HCT116 (cell line): ENCODE measurements at regions not wholly inside any gene's neighbourhood (a gene's known extent, or its start where the extent isn't known, plus 50 kb on each side); places are given as distances from the start of the nearest gene placed in this dataset.

ENCODE experiments used
- ATAC-seq: fragments of 200-7000 bp; cut with Tn5 transposase; 2 replicates; pipeline ENCODE4 v1.9.1; 2020; ENCODE audit warnings: mild to moderate bottlenecking, moderate library complexity
- BruUV-seq: library from RNA; stranded (reverse); fragments of 400-500 nt; replicated peaks from 2 replicates; lab custom pipeline; 2021; lab: Mats Ljungman, UMichigan
- CTCF ChIA-PET: fragments of 300-600 bp; sonication (Branson Sonifier 250); formaldehyde crosslinking; loops from one replicate; lab custom pipeline; 2021; ENCODE audit warnings: antibody characterized with exemption; lab: Charles Lee
- POLR2A ChIA-PET: fragments of 300-600, 350-600 bp; sonication (Branson Sonifier 250); formaldehyde crosslinking; loops from one replicate; lab custom pipeline; 2021; ENCODE audit warnings: antibody characterized with exemption; lab: Charles Lee
- RAD21 ChIA-PET, 2 experiments: fragments of 300-600 bp; sonication (Branson Sonifier 250); formaldehyde crosslinking; loops; one replicate each; lab custom pipeline; 2023; ENCODE audit warnings: low total read pairs in 2 of 2; ENCODE audit not compliant: uncharacterized antibody in 2 of 2, unreplicated experiment in 2 of 2, low non-redundant PET in 1 of 2; lab: Charles Lee
- DNase-seq: peaks from one replicate; pipeline ENCODE4 v3.0.0-alpha.2; 2010; ENCODE audit warnings: low read depth, low spot score
- H2AFZ ChIP-seq: fragments of 200-600 bp; shearing (Covaris generic), sonication (generic); 2 replicates; pipeline ENCODE4 v1.6.1; 2017; ENCODE audit warnings: low read depth, mixed run types, mixed read lengths, antibody characterized with exemption, low read length; ENCODE audit not compliant: poor library complexity, severe bottlenecking
- H3K27ac ChIP-seq: 2 replicates; pipeline ENCODE4 v1.5.1; 2012; ENCODE audit warnings: low read depth, low read length
- H3K27me3 ChIP-seq: fragments of 200-600 bp; sonication (generic); 2 replicates; pipeline ENCODE4 v1.6.1; 2016; ENCODE audit warnings: mixed run types, low read length, mixed read lengths; ENCODE audit not compliant: insufficient read depth
- H3K36me3 ChIP-seq, 2 experiments: fragments of 200-500 bp in 1 of 2; fragments of 200-600 bp in 1 of 2; sonication (Bioruptor generic) in 1 of 2; sonication (generic) in 1 of 2; 2 replicates each; pipeline versions ENCODE4 v1.5.1 to v1.6.1; 2014 to 2016; ENCODE audit warnings: low read length in 2 of 2, inconsistent platforms in 1 of 2, mixed read lengths in 1 of 2, mixed run types in 1 of 2; ENCODE audit not compliant: insufficient read depth in 2 of 2, control insufficient read depth in 1 of 2
- H3K4me1 ChIP-seq, 2 experiments: fragments of 200-600 bp in 1 of 2; sonication (generic) in 1 of 2; 2 replicates each; pipeline versions ENCODE4 v1.5.1 to v1.6.1; 2012 to 2017; ENCODE audit warnings: low read length in 2 of 2, inconsistent platforms in 1 of 2, mild to moderate bottlenecking in 1 of 2, mixed read lengths in 1 of 2, mixed run types in 1 of 2, moderate library complexity in 1 of 2; ENCODE audit not compliant: insufficient read depth in 2 of 2, control insufficient read depth in 1 of 2
- H3K4me2 ChIP-seq: fragments of 200-600 bp; sonication (generic); 2 replicates; pipeline ENCODE4 v1.6.1; 2017; ENCODE audit warnings: mixed run types, low read length, mixed read lengths
- H3K4me3 ChIP-seq, 2 experiments: fragments of 200-600 bp in 1 of 2; sonication (generic) in 1 of 2; replicated peaks in 1 of 2; 2 replicates each; pipeline ENCODE4 v1.5.1; 2011 to 2016; ENCODE audit warnings: low read length in 2 of 2, control low read depth in 1 of 2, low read depth in 1 of 2, mild to moderate bottlenecking in 1 of 2, mixed read lengths in 1 of 2, mixed run types in 1 of 2
- H3K79me2 ChIP-seq: fragments of 200-600 bp; sonication (generic); 2 replicates; pipeline ENCODE4 v1.6.1; 2017; ENCODE audit warnings: mild to moderate bottlenecking, mixed run types, low read length, moderate library complexity, mixed read lengths; ENCODE audit not compliant: insufficient read depth
- H3K9ac ChIP-seq: fragments of 200-600 bp; sonication (generic); 2 replicates; pipeline ENCODE4 v1.6.1; 2016; ENCODE audit warnings: low read length, mixed read lengths
- H3K9me2 ChIP-seq: fragments of 200-600 bp; sonication (generic), shearing (Covaris generic); 2 replicates; pipeline ENCODE4 v1.6.1; 2017; ENCODE audit warnings: mixed run types, mild to moderate bottlenecking, moderate library complexity; ENCODE audit not compliant: insufficient read depth
- H3K9me3 ChIP-seq, 2 experiments: fragments of 200-500 bp in 1 of 2; fragments of 200-600 bp in 1 of 2; sonication (Bioruptor generic) in 1 of 2; sonication (generic) in 1 of 2; 2 replicates each; pipeline ENCODE4 v1.6.1; 2014 to 2017; ENCODE audit warnings: low read length in 2 of 2, mixed read lengths in 2 of 2, inconsistent platforms in 1 of 2, low read depth in 1 of 2, mild to moderate bottlenecking in 1 of 2, mixed run types in 1 of 2, moderate library complexity in 1 of 2; ENCODE audit not compliant: control insufficient read depth in 1 of 2, insufficient read depth in 1 of 2
- H4K20me1 ChIP-seq: fragments of 200-600 bp; sonication (generic), shearing (Covaris generic); 2 replicates; pipeline ENCODE4 v1.6.1; 2017; ENCODE audit warnings: mixed run types, mild to moderate bottlenecking, moderate library complexity; ENCODE audit not compliant: insufficient read depth
- EGR1 ChIP-seq: IDR thresholded peaks from 2 replicates; pipeline ENCODE4 v1.6.1; 2012; ENCODE audit warnings: low read depth
- ELF1 ChIP-seq: IDR thresholded peaks from 2 replicates; pipeline ENCODE4 v1.6.1; 2012; ENCODE audit warnings: low read depth, borderline replicate concordance
- EZH2 ChIP-seq: fragments of 200-600 bp; sonication (generic); IDR thresholded peaks from 2 replicates; pipeline ENCODE4 v1.6.1; 2017; ENCODE audit warnings: antibody characterized with exemption, mixed run types
- EZH2phosphoT487 ChIP-seq: fragments of 200-600 bp; IDR thresholded peaks from 2 replicates; pipeline ENCODE4 v1.6.1; 2018; ENCODE audit warnings: antibody characterized with exemption, borderline replicate concordance
- FOSL1 ChIP-seq: IDR thresholded peaks from 2 replicates; pipeline ENCODE4 v1.6.1; 2012; ENCODE audit warnings: low read depth
- JUND ChIP-seq: IDR thresholded peaks from 2 replicates; pipeline ENCODE4 v1.6.1; 2012
- MAX ChIP-seq: IDR thresholded peaks from 2 replicates; pipeline ENCODE4 v1.6.1; 2012
- POLR2A ChIP-seq: IDR thresholded peaks from 2 replicates; pipeline ENCODE4 v1.7.0; 2011; ENCODE audit warnings: borderline replicate concordance; ENCODE audit not compliant: insufficient read depth, insufficient read length; ENCODE audit errors: extremely low read depth
- POLR2AphosphoS5 ChIP-seq: IDR thresholded peaks from 2 replicates; pipeline ENCODE4 v1.6.1; 2011; ENCODE audit warnings: mild to moderate bottlenecking, low read depth, low read length, moderate library complexity
- RAD21 ChIP-seq: IDR thresholded peaks from 2 replicates; pipeline ENCODE4 v1.6.1; 2012; ENCODE audit warnings: low read depth, mild to moderate bottlenecking
- SIN3A ChIP-seq: IDR thresholded peaks from 2 replicates; pipeline ENCODE4 v1.6.1; 2012; ENCODE audit warnings: low read depth
- SP1 ChIP-seq: IDR thresholded peaks from 2 replicates; pipeline ENCODE4 v1.6.1; 2012; ENCODE audit warnings: low read depth
- SRF ChIP-seq: IDR thresholded peaks from 2 replicates; pipeline ENCODE4 v1.6.1; 2012; ENCODE audit warnings: low read depth
- TCF7L2 ChIP-seq: IDR thresholded peaks from 2 replicates; pipeline ENCODE4 v1.7.0; 2011; ENCODE audit warnings: borderline replicate concordance, inconsistent platforms; ENCODE audit not compliant: insufficient read depth, insufficient read length; ENCODE audit errors: extremely low read depth
- YY1 ChIP-seq: IDR thresholded peaks from 2 replicates; pipeline ENCODE4 v1.6.1; 2011; ENCODE audit warnings: low read length, low read depth, moderate library complexity, mild to moderate bottlenecking; ENCODE audit not compliant: insufficient replicate concordance; ENCODE audit errors: extremely low read depth
- ZBTB33 ChIP-seq: IDR thresholded peaks from 2 replicates; pipeline ENCODE4 v1.6.1; 2011; ENCODE audit warnings: mild to moderate bottlenecking, low read length, moderate library complexity; ENCODE audit not compliant: insufficient replicate concordance; ENCODE audit errors: extremely low read depth
- ZFX ChIP-seq: fragments of 450-650 bp; IDR thresholded peaks from 2 replicates; pipeline ENCODE4 v1.6.1; 2017
- intact Hi-C: fragments of 100-400 bp; cut with micrococcal nuclease; formaldehyde crosslinking; loops from 2 replicates; pipeline ENCODE4 v1.10.0; 2022
- TF ChIP-seq, protein P1 (sequence below): IDR thresholded peaks from 2 replicates; pipeline ENCODE4 v1.6.1; 2012
- TF ChIP-seq, protein P2 (sequence below): IDR thresholded peaks from 2 replicates; pipeline ENCODE4 v1.6.1; 2012; ENCODE audit warnings: low read depth

DNA sequence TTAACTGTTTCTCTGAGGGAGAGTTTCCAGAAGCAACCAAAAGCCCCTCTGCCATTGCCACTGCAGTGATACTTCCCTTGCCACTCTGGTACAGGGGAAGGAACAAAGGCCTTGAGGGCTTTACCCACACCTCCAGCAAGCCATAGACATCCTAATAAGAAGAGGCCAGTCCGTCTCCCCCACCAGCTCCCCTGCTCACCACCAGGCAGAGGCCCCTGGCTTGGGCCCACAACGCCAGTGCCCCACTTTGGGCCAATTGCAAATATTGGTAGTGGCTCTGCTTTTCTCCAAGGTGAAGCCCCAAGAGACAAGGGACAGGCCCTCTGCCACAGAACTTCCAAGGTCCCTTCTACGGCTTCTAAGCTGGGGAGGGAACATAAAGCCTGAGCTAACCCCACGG, 833.0 kb downstream of the DACH1 start:
- Histone ChIP-seq H3K27ac (no peak overlapping the region), H3K9me2 (no peaks in the 10 kb centered on the region)
- POLR2A ChIA-PET, result no interaction called here
- TF ChIP-seq SIN3A, result no peak
- no peak for TF ChIP-seq EGR1
- TF ChIP-seq, protein P1, sequence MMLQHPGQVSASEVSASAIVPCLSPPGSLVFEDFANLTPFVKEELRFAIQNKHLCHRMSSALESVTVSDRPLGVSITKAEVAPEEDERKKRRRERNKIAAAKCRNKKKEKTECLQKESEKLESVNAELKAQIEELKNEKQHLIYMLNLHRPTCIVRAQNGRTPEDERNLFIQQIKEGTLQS, result no peak
- TF ChIP-seq ZBTB33, result no peak
- TF ChIP-seq TCF7L2, result no peak
- no peak for TF ChIP-seq SRF
- no peak for TF ChIP-seq EZH2
- TF ChIP-seq SP1, result no peak
- TF ChIP-seq POLR2A, result no peak
- TF ChIP-seq ZFX, result no peak
- no peak for TF ChIP-seq ELF1
- no peak for TF ChIP-seq MAX
- no peak for TF ChIP-seq JUND
- no peak for TF ChIP-seq RAD21
- no peak for TF ChIP-seq POLR2AphosphoS5
- no peak for TF ChIP-seq EZH2phosphoT487
- no peak for TF ChIP-seq YY1
- TF ChIP-seq FOSL1, result no peak
- TF ChIP-seq, protein P2, sequence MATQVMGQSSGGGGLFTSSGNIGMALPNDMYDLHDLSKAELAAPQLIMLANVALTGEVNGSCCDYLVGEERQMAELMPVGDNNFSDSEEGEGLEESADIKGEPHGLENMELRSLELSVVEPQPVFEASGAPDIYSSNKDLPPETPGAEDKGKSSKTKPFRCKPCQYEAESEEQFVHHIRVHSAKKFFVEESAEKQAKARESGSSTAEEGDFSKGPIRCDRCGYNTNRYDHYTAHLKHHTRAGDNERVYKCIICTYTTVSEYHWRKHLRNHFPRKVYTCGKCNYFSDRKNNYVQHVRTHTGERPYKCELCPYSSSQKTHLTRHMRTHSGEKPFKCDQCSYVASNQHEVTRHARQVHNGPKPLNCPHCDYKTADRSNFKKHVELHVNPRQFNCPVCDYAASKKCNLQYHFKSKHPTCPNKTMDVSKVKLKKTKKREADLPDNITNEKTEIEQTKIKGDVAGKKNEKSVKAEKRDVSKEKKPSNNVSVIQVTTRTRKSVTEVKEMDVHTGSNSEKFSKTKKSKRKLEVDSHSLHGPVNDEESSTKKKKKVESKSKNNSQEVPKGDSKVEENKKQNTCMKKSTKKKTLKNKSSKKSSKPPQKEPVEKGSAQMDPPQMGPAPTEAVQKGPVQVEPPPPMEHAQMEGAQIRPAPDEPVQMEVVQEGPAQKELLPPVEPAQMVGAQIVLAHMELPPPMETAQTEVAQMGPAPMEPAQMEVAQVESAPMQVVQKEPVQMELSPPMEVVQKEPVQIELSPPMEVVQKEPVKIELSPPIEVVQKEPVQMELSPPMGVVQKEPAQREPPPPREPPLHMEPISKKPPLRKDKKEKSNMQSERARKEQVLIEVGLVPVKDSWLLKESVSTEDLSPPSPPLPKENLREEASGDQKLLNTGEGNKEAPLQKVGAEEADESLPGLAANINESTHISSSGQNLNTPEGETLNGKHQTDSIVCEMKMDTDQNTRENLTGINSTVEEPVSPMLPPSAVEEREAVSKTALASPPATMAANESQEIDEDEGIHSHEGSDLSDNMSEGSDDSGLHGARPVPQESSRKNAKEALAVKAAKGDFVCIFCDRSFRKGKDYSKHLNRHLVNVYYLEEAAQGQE, result no peak
- TF ChIP-seq, all 23 proteins: peak for 0
- Histone ChIP-seq H3K36me3 (no peaks in the 10 kb centered on the region), H3K9me3 (no peaks in the 10 kb centered on the region; a peak in 1 of 4 replicates), H4K20me1 (no peaks in the 10 kb centered on the region), H3K9ac (no peak overlapping the region), H3K79me2 (no peaks in the 10 kb centered on the region), H3K27me3 (no peaks in the 10 kb centered on the region), H2AFZ (no peak overlapping the region), H3K4me3 (no peak overlapping the region), H3K4me2 (no peak overlapping the region), H3K4me1 (no peaks in the 10 kb centered on the region)
- CTCF ChIA-PET, result no interaction called here
- intact Hi-C loops, result no loop called here
- ATAC-seq, result no peak
- RAD21 ChIA-PET, result no interaction called here
- BruUV-seq, result no TSS peak
- no peak for DNase-seq
